HT-29 (cell line): ENCODE measurements at regions not wholly inside any gene's neighbourhood (a gene's known extent, or its start where the extent isn't known, plus 50 kb on each side); places are given as distances from the start of the nearest gene placed in this dataset.
A peak's percentile ranks its signal among the peaks of the same experiment; 100 is the strongest.

Experiments used
- DNase-seq: peaks from one replicate; pipeline ENCODE4 v3.0.0-alpha.2; 2015; ENCODE audit warnings: low spot score

GRCh38 chr6:150537491-150537890, 62.2 kb upstream of the PLEKHG1 start:
- DNase-seq: no peak

DNA sequence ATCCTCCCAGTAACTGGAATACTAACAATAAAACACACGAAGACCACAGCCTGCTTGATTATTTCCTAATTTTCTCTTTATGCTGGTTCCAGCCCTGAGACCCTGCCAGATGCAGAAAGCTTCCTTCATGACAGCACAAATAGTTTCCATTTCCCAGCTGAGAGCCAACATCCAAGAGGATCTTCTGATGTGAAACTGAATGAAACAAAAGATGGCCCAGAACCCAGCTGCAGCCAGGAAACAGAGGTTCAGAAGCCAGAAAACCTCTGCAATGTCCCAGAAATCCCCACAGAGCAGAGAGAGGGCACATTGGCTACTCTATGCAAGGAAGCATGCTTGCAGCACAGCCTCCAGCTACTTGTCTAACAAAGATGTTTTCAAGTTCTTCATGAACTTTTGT, 61.8 kb upstream of the PLEKHG1 start:
- DNase-seq: no peak

GRCh38 chr6:150539111-150539510, 60.6 kb upstream of the PLEKHG1 start:
- no peak for DNase-seq

DNA sequence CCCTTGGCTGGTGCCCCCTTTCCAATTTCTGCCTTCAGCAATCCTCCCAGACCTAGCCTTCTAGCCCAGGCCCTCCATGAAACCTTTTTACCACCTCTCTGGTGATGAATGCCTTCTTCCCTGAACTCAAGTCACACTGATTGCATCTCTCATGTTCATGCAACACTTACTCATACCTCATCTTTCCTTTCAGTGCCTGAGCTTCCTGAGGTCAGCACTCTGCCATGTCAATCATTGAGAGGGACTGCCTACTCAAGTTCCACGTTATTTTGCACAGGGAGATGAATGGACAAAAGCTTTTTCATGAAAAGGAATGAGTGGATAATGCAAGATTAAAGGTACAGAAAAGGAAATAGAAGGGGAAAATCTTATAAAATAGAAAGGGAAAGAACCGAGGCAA, 60.1 kb upstream of the PLEKHG1 start:
- no peak for DNase-seq

GRCh38 chr6:150541576-150541975, 58.1 kb upstream of the PLEKHG1 start:
- no peak for DNase-seq

- DNase-seq: no peak
Measured at GRCh38 chr6:150543178-150543577, 56.5 kb upstream of the PLEKHG1 start.

DNA sequence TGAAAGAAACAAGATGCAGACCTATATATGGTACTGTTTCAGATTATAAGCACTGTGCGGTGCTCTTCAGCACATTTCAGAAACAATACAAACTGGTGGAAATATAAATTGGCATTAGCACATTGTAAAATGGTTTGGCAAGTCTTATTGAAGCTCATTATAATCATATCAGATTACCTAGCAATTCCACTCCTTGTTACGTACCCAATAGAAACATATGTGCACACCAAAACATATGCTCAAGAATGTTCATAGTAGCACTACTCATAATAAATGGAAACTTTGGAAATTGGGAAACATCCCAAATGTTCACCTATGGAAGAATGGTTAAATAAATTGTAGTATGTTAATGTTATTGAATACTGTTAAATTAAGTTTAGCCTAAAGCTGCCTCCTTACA, 54.9 kb upstream of the PLEKHG1 start:
- DNase-seq: no peak

- DNase-seq: no peak
Measured at GRCh38 chr6:150546457-150546856, 53.2 kb upstream of the PLEKHG1 start.

GRCh38 chr6:150547502-150548222, 52.0 kb upstream of the PLEKHG1 start:
- DNase-seq: no peak

DNA sequence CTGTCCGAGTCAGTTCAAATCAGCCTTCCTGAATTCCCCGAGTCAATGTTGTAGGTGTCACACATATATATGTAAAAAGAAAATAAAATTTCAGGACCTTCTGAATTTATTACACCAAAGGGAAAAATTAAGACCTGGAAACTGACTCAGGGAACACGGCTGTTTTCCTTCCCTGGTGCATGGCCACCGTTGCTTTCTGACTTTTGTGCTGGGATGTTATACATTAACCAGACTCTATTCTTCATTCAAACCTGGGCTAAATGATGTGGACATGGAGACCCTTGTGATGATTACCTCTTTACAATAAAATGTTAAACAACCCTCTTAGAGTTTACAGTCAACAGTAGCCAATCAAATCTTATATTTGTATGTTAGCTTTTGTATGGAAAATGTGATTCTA, 51.4 kb upstream of the PLEKHG1 start:
- DNase-seq: no peak

DNA sequence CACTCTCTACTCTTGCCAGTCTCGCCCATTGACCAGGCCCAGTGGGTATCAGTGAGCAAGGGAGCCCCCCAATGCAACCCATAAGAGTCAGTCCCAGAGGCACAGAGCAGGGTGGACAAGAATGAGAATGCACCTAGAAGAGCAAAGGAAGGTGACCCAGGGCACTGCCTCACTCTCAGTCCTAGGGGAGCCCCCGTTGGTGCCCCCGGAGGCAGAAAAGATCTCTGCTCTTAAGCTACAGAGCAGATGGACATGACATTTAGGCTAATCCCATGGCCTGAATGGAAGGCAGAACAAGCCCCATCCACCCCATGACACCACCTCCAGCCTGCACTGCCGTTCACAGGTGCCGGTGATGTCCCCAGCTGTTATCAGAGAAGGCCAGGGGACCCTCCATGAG, 50.7 kb upstream of the PLEKHG1 start:
- DNase-seq: no peak

GRCh38 chr6:150549674-150550101, 50.0 kb upstream of the PLEKHG1 start:
- DNase-seq: peak; percentile 17
